DND-41 (cell line): ENCODE measurements at regions not wholly inside any gene's neighbourhood (a gene's known extent, or its start where the extent isn't known, plus 50 kb on each side); places are given as distances from the start of the nearest gene placed in this dataset.

Experiments used
- ATAC-seq: fragments of 200-7000 bp; cut with Tn5 transposase; 3 replicates; pipeline ENCODE4 v1.9.1; 2021; ENCODE audit warnings: low read depth; ENCODE audit not compliant: insufficient read depth
- DNase-seq: peaks from one replicate; pipeline ENCODE4 v3.0.0-alpha.2; 2020
- H2AFZ ChIP-seq: 2 replicates; pipeline ENCODE4 v1.6.0; 2012; ENCODE audit warnings: low read depth, low read length
- H3K27ac ChIP-seq: 2 replicates; pipeline ENCODE4 v1.5.1; 2012; ENCODE audit warnings: low read length, inconsistent platforms
- H3K27me3 ChIP-seq: fragments of 200-600 bp; sonication (generic); 2 replicates; pipeline ENCODE4 v1.6.0; 2012; ENCODE audit warnings: low read length, mild to moderate bottlenecking, inconsistent platforms; ENCODE audit not compliant: insufficient read depth, poor library complexity
- H3K36me3 ChIP-seq: 2 replicates; pipeline ENCODE4 v1.5.1; 2012; ENCODE audit warnings: low read length, inconsistent platforms; ENCODE audit not compliant: insufficient read depth
- H3K4me1 ChIP-seq: 2 replicates; pipeline ENCODE4 v1.5.1; 2012; ENCODE audit warnings: mild to moderate bottlenecking, low read length; ENCODE audit not compliant: insufficient read depth
- H3K4me2 ChIP-seq: 2 replicates; pipeline ENCODE4 v1.6.0; 2012; ENCODE audit warnings: mild to moderate bottlenecking, moderate library complexity, low read length, inconsistent platforms; ENCODE audit not compliant: insufficient read depth
- H3K4me3 ChIP-seq, 2 experiments: fragments of 200-600 bp in 1 of 2; shearing (Covaris generic) in 1 of 2; 2 replicates each; pipeline ENCODE4 v1.5.1; 2012 to 2016; ENCODE audit warnings: inconsistent platforms in 2 of 2, low read length in 2 of 2, mild to moderate bottlenecking in 2 of 2, low read depth in 1 of 2, moderate library complexity in 1 of 2
- H3K79me2 ChIP-seq: 2 replicates; pipeline ENCODE4 v1.6.0; 2012; ENCODE audit warnings: low read length, inconsistent platforms; ENCODE audit not compliant: insufficient read depth
- H3K9ac ChIP-seq: 2 replicates; pipeline ENCODE4 v1.6.0; 2012; ENCODE audit warnings: low read depth, mild to moderate bottlenecking, inconsistent platforms, low read length, moderate library complexity
- H3K9me3 ChIP-seq: 2 replicates; pipeline ENCODE4 v1.5.1; 2012; ENCODE audit warnings: low read length, moderate library complexity, mild to moderate bottlenecking, inconsistent platforms; ENCODE audit not compliant: insufficient read depth, severe bottlenecking
- H4K20me1 ChIP-seq: 2 replicates; pipeline ENCODE4 v1.6.0; 2012; ENCODE audit warnings: low read length; ENCODE audit not compliant: insufficient read depth
- EZH2 ChIP-seq: IDR thresholded peaks from 3 replicates; pipeline ENCODE4 v1.6.1; 2012; ENCODE audit warnings: borderline replicate concordance, low read depth, mild to moderate bottlenecking, moderate library complexity, low read length, inconsistent platforms; ENCODE audit not compliant: severe bottlenecking
- TF ChIP-seq, protein P1 (sequence below): IDR thresholded peaks from 2 replicates; pipeline ENCODE4 v1.5.1; 2012; ENCODE audit warnings: borderline replicate concordance, low read length, moderate library complexity, mild to moderate bottlenecking; ENCODE audit not compliant: poor library complexity, severe bottlenecking; ENCODE audit errors: extremely low read depth

GRCh38 chr2:180614776-180615175 is 365.6 kb upstream of the UBE2E3 start:
- ATAC-seq: no peak
- Histone ChIP-seq H3K9me3 (no peaks in the 10 kb centered on the region), H3K4me1 (no peaks in the 10 kb centered on the region), H3K27ac (no peak overlapping the region), H4K20me1 (no peaks in the 10 kb centered on the region), H2AFZ (no peak overlapping the region), H3K79me2 (no peaks in the 10 kb centered on the region), H3K4me2 (no peak overlapping the region), H3K36me3 (no peaks in the 10 kb centered on the region), H3K27me3 (no peaks in the 10 kb centered on the region), H3K9ac (no peak overlapping the region), H3K4me3 (no peak overlapping the region)
- no peak for DNase-seq
- no peak for TF ChIP-seq EZH2
- TF ChIP-seq, protein P1, sequence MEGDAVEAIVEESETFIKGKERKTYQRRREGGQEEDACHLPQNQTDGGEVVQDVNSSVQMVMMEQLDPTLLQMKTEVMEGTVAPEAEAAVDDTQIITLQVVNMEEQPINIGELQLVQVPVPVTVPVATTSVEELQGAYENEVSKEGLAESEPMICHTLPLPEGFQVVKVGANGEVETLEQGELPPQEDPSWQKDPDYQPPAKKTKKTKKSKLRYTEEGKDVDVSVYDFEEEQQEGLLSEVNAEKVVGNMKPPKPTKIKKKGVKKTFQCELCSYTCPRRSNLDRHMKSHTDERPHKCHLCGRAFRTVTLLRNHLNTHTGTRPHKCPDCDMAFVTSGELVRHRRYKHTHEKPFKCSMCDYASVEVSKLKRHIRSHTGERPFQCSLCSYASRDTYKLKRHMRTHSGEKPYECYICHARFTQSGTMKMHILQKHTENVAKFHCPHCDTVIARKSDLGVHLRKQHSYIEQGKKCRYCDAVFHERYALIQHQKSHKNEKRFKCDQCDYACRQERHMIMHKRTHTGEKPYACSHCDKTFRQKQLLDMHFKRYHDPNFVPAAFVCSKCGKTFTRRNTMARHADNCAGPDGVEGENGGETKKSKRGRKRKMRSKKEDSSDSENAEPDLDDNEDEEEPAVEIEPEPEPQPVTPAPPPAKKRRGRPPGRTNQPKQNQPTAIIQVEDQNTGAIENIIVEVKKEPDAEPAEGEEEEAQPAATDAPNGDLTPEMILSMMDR: no peak

- Histone ChIP-seq H2AFZ (no peak overlapping the region), H3K4me3 (no peak overlapping the region), H3K27ac (no peak overlapping the region), H3K4me1 (no peaks in the 10 kb centered on the region), H3K4me2 (no peak overlapping the region), H3K36me3 (no peaks in the 10 kb centered on the region), H3K9ac (no peak overlapping the region), H3K27me3 (peaks cover 3% of the 10 kb centered on the region), H4K20me1 (no peaks in the 10 kb centered on the region), H3K9me3 (no peaks in the 10 kb centered on the region), H3K79me2 (no peaks in the 10 kb centered on the region)
- DNase-seq (no peak), ATAC-seq (no peak)
- no peak for TF ChIP-seq EZH2
- TF ChIP-seq, protein P1: no peak
Observed at GRCh38 chr2:180609626-180610340, 370.6 kb upstream of the UBE2E3 start.

GRCh38 chr2:180607514-180608049 is 372.8 kb upstream of the UBE2E3 start:
- DNase-seq (no peak), ATAC-seq (no peak)
- TF ChIP-seq EZH2: no peak
- TF ChIP-seq, protein P1: no peak
- Histone ChIP-seq H3K4me1 (no peaks in the 10 kb centered on the region), H3K27ac (no peak overlapping the region), H2AFZ (no peak overlapping the region), H3K27me3 (peaks cover 3% of the 10 kb centered on the region), H3K36me3 (no peaks in the 10 kb centered on the region), H3K9me3 (no peaks in the 10 kb centered on the region), H3K4me3 (no peak overlapping the region), H3K4me2 (no peak overlapping the region), H3K9ac (no peak overlapping the region), H4K20me1 (no peaks in the 10 kb centered on the region), H3K79me2 (no peaks in the 10 kb centered on the region)
